GM23338 (cell line): ENCODE measurements at regions not wholly inside any gene's neighbourhood (a gene's known extent, or its start where the extent isn't known, plus 50 kb on each side); places are given as distances from the start of the nearest gene placed in this dataset.

ENCODE experiments used
- ATAC-seq: fragments of 200-7000 bp; cut with Tn5 transposase; 3 replicates; pipeline ENCODE4 v1.9.1; 2020
- DNase-seq: peaks from one replicate; pipeline ENCODE4 v3.0.0-alpha.2; 2015; ENCODE audit warnings: low spot score
- H2AFZ ChIP-seq: fragments of 200-600 bp; sonication (generic); 2 replicates; pipeline ENCODE4 v1.8.0; 2016; ENCODE audit warnings: antibody characterized with exemption, mild to moderate bottlenecking, moderate library complexity
- H3F3A ChIP-seq: fragments of 200-600 bp; sonication (generic); replicated peaks from 2 replicates; pipeline ENCODE4 v1.8.0; 2017; ENCODE audit warnings: antibody characterized with exemption, mixed run types, low read depth
- H3K27ac ChIP-seq: fragments of 200-600 bp; sonication (generic); 2 replicates; pipeline ENCODE4 v1.6.1; 2016; ENCODE audit warnings: low read depth
- H3K27me3 ChIP-seq: fragments of 200-600 bp; sonication (generic); 2 replicates; pipeline ENCODE4 v1.8.0; 2016; ENCODE audit warnings: mild to moderate bottlenecking, mixed run types, moderate library complexity; ENCODE audit not compliant: insufficient read depth
- H3K36me3 ChIP-seq: fragments of 200-600 bp; sonication (generic); 2 replicates; pipeline ENCODE4 v1.8.0; 2016; ENCODE audit warnings: mild to moderate bottlenecking; ENCODE audit not compliant: insufficient read depth
- H3K4me1 ChIP-seq: fragments of 200-600 bp; sonication (generic); 2 replicates; pipeline ENCODE4 v1.8.0; 2016; ENCODE audit warnings: mild to moderate bottlenecking, moderate library complexity; ENCODE audit not compliant: insufficient read depth
- H3K4me2 ChIP-seq: fragments of 200-600 bp; sonication (generic); 2 replicates; pipeline ENCODE4 v1.7.1; 2017; ENCODE audit warnings: mixed run types
- H3K4me3 ChIP-seq: fragments of 200-600 bp; sonication (generic); 2 replicates; pipeline ENCODE4 v1.6.1; 2016; ENCODE audit warnings: mixed run types
- H3K79me2 ChIP-seq: fragments of 200-600 bp; sonication (generic); replicated peaks from 2 replicates; pipeline ENCODE4 v1.8.0; 2017; ENCODE audit warnings: mild to moderate bottlenecking; ENCODE audit not compliant: insufficient read depth
- H3K9me2 ChIP-seq: fragments of 200-600 bp; sonication (generic); 2 replicates; pipeline ENCODE4 v1.8.0; 2017; ENCODE audit not compliant: insufficient read depth
- H4K20me1 ChIP-seq: fragments of 200-600 bp; sonication (generic); replicated peaks from 2 replicates; pipeline ENCODE4 v1.8.0; 2017; ENCODE audit warnings: mild to moderate bottlenecking; ENCODE audit not compliant: insufficient read depth
- H3K27ac Mint-ChIP-seq: 2 replicates; pipeline ENCODE4 v1.8.0; 2020; ENCODE audit warnings: inconsistent platforms, mild to moderate bottlenecking, moderate library complexity, mixed read lengths
- H3K27me3 Mint-ChIP-seq: 3 replicates; pipeline ENCODE4 v1.8.0; 2022; ENCODE audit warnings: low read depth, mild to moderate bottlenecking, moderate library complexity, mixed read lengths, inconsistent platforms; ENCODE audit not compliant: insufficient read depth, poor library complexity
- H3K36me3 Mint-ChIP-seq: 3 replicates; pipeline ENCODE4 v1.8.0; 2021; ENCODE audit warnings: low read depth, mild to moderate bottlenecking, inconsistent platforms, moderate library complexity, mixed read lengths
- H3K4me1 Mint-ChIP-seq: 3 replicates; pipeline ENCODE4 v1.8.0; 2020; ENCODE audit warnings: mild to moderate bottlenecking, inconsistent platforms, mixed read lengths
- H3K4me3 Mint-ChIP-seq: 3 replicates; pipeline ENCODE4 v1.8.0; 2021; ENCODE audit warnings: moderate library complexity, mild to moderate bottlenecking, inconsistent platforms, mixed read lengths
- H3K9me3 Mint-ChIP-seq: 3 replicates; pipeline ENCODE4 v1.8.0; 2020; ENCODE audit warnings: moderate library complexity, mild to moderate bottlenecking, inconsistent platforms, mixed read lengths
- CREB1 ChIP-seq: fragments of 250-450 bp; sonication (Bioruptor Pico); IDR thresholded peaks from 2 replicates; pipeline ENCODE4 v1.5.0; 2020; ENCODE audit warnings: low read depth, mild to moderate bottlenecking, moderate library complexity
- EZH2 ChIP-seq: fragments of 200-600 bp; sonication (generic); IDR thresholded peaks from one replicate; pipeline ENCODE4 v1.8.0; 2017; ENCODE audit warnings: antibody characterized with exemption, mild to moderate bottlenecking, low read depth; ENCODE audit not compliant: unreplicated experiment
- EZH2phosphoT487 ChIP-seq: fragments of 200-600 bp; sonication (generic); IDR thresholded peaks from one replicate; pipeline ENCODE4 v1.8.1; 2018; ENCODE audit warnings: antibody characterized with exemption; ENCODE audit not compliant: unreplicated experiment
- JUNB ChIP-seq: IDR thresholded peaks from one replicate; pipeline ENCODE4 v1.6.1; 2016; ENCODE audit warnings: antibody characterized with exemption; ENCODE audit not compliant: unreplicated experiment
- STAT1 ChIP-seq: IDR thresholded peaks from one replicate; pipeline ENCODE4 v1.6.1; 2016; ENCODE audit warnings: antibody characterized with exemption; ENCODE audit not compliant: unreplicated experiment
- ZNF114 ChIP-seq: fragments of 250-450 bp; sonication (Bioruptor Pico); IDR thresholded peaks from 2 replicates; pipeline ENCODE4 v1.5.0; 2020; ENCODE audit warnings: mild to moderate bottlenecking, moderate library complexity
- ZNF331 ChIP-seq: fragments of 250-450 bp; sonication (Bioruptor Pico); IDR thresholded peaks from 2 replicates; pipeline ENCODE4 v1.5.0; 2020; ENCODE audit warnings: low read depth, mild to moderate bottlenecking, moderate library complexity
- TF ChIP-seq, protein P1 (sequence below): IDR thresholded peaks from one replicate; pipeline ENCODE4 v1.6.1; 2018; ENCODE audit warnings: antibody characterized with exemption; ENCODE audit not compliant: unreplicated experiment
- TF ChIP-seq, protein P2 (sequence below): IDR thresholded peaks from 2 replicates; pipeline ENCODE4 v1.6.1; 2016; ENCODE audit warnings: antibody characterized with exemption

DNA sequence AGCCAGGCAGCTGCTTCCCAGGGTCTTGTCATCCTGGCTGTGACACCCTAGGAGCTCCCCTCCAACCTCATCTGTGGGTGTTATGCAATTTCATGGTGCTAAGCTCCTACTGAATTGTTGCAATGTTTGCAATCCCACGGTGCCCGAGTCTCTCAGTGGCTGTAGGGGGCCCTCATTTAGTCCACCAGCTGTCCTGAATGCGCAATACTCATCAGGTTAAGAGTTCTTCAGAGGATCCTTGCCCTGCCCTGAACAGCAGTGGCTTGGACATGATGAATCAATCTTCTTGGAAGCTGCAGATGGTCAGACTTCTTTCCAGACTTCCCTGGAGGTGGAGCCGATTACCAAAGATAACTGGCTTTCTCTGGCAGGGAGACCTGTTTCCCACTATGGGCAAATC lies 584.1 kb downstream of the CCDC171 start:
- H3K79me2 ChIP-seq = no peaks in the 10 kb centered on the region
- H3K4me3 Mint-ChIP-seq = no peak overlapping the region
- no peaks in the 10 kb centered on the region for H3K9me2 ChIP-seq
- H3K36me3 Mint-ChIP-seq = no peaks in the 10 kb centered on the region
- H3K9me3 Mint-ChIP-seq = no peaks in the 10 kb centered on the region
- no peak overlapping the region for H2AFZ ChIP-seq
- peaks cover 11% of the 10 kb centered on the region; the same call in 2 of the 3 replicates for H3K4me1 Mint-ChIP-seq
- no peaks in the 10 kb centered on the region for H4K20me1 ChIP-seq
- H3K4me2 ChIP-seq = no peak overlapping the region
- H3K4me1 ChIP-seq = no peaks in the 10 kb centered on the region
- H3K27ac Mint-ChIP-seq = no peak overlapping the region
- H3K36me3 ChIP-seq = no peaks in the 10 kb centered on the region
- ATAC-seq = no peak
- no peak for DNase-seq
- H3K27me3 ChIP-seq = no peaks in the 10 kb centered on the region
- TF ChIP-seq, protein P1, sequence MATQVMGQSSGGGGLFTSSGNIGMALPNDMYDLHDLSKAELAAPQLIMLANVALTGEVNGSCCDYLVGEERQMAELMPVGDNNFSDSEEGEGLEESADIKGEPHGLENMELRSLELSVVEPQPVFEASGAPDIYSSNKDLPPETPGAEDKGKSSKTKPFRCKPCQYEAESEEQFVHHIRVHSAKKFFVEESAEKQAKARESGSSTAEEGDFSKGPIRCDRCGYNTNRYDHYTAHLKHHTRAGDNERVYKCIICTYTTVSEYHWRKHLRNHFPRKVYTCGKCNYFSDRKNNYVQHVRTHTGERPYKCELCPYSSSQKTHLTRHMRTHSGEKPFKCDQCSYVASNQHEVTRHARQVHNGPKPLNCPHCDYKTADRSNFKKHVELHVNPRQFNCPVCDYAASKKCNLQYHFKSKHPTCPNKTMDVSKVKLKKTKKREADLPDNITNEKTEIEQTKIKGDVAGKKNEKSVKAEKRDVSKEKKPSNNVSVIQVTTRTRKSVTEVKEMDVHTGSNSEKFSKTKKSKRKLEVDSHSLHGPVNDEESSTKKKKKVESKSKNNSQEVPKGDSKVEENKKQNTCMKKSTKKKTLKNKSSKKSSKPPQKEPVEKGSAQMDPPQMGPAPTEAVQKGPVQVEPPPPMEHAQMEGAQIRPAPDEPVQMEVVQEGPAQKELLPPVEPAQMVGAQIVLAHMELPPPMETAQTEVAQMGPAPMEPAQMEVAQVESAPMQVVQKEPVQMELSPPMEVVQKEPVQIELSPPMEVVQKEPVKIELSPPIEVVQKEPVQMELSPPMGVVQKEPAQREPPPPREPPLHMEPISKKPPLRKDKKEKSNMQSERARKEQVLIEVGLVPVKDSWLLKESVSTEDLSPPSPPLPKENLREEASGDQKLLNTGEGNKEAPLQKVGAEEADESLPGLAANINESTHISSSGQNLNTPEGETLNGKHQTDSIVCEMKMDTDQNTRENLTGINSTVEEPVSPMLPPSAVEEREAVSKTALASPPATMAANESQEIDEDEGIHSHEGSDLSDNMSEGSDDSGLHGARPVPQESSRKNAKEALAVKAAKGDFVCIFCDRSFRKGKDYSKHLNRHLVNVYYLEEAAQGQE = no peak
- no peak overlapping the region for H3K4me3 ChIP-seq
- no peaks in the 10 kb centered on the region for H3F3A ChIP-seq
- peaks cover 7% of the 10 kb centered on the region for H3K27me3 Mint-ChIP-seq
- no peak overlapping the region for H3K27ac ChIP-seq

DNA sequence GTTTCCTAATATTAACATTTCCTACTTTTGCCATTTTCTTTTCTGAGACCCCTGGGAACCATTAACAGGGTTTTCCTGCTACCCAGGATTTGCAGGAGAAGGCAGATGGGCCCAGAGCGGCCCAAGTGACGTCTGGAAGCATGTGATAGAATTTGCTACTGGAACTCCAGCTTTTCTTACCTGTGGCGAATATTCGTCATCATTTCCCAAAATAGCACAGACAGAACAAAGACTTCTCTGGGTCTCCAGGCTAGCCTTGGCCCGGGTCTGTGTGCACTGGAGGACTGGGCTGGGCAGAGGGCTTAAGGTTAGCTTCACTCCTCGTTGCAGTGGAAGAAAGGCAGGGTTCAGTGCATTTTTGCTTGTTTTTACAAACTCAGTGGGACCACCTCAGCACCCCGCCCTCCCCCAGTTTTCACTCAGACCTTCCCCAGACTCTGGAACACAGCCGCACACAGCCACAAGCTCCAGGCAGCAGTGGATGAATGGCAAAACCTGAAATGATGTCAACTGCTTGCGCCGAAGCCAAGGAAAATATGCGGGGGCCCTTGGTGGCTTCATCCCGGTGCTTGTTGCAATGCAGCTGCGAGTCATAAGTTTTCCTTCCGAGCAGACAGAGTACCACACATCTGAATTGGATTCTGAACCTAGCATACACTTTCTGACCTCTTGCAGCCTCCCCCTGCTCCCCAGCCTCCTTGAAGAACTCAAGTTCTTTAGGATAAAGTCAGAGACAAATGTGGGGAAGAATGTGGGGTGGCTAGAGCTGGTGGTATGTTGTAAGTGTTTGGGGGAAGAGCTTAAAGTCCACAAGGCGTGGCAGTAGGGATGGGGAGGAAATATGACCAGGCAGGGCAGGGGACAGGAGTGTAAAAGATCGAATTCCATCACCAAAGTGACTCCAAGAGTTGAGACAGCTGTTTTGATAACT lies 586.0 kb downstream of the CCDC171 start:
- Histone ChIP-seq H3K4me3 (no peak overlapping the region), H3K4me1 (no peaks in the 10 kb centered on the region), H3K9me2 (no peaks in the 10 kb centered on the region), H3K4me2 (no peak overlapping the region), H3K79me2 (no peaks in the 10 kb centered on the region), H3F3A (no peaks in the 10 kb centered on the region), H2AFZ (peak overlapping the region; percentile 56; the same call in 1 of the 2 replicates), H3K36me3 (no peaks in the 10 kb centered on the region), H3K27me3 (no peaks in the 10 kb centered on the region), H3K27ac (no peak overlapping the region), H4K20me1 (no peaks in the 10 kb centered on the region)
- H3K4me3 Mint-ChIP-seq = no peak overlapping the region
- ATAC-seq = no peak
- peak overlapping the region; percentile 32; the same call in 1 of the 2 replicates for H3K27ac Mint-ChIP-seq
- H3K4me1 Mint-ChIP-seq = peaks cover 11% of the 10 kb centered on the region; the same call in 2 of the 3 replicates
- no peak for DNase-seq
- H3K9me3 Mint-ChIP-seq = no peaks in the 10 kb centered on the region
- H3K36me3 Mint-ChIP-seq = no peaks in the 10 kb centered on the region
- H3K27me3 Mint-ChIP-seq = peaks cover 5% of the 10 kb centered on the region
- TF ChIP-seq CREB1 (CRISPR knock-in tag) (no peak), EZH2phosphoT487 (no peak), STAT1 (no peak), ZNF114 (CRISPR knock-in tag) (no peak), ZNF331 (CRISPR knock-in tag) (no peak), JUNB (no peak), EZH2 (no peak)
- TF ChIP-seq, protein P2, sequence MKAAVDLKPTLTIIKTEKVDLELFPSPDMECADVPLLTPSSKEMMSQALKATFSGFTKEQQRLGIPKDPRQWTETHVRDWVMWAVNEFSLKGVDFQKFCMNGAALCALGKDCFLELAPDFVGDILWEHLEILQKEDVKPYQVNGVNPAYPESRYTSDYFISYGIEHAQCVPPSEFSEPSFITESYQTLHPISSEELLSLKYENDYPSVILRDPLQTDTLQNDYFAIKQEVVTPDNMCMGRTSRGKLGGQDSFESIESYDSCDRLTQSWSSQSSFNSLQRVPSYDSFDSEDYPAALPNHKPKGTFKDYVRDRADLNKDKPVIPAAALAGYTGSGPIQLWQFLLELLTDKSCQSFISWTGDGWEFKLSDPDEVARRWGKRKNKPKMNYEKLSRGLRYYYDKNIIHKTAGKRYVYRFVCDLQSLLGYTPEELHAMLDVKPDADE = no peak
- TF ChIP-seq, protein P1 = no peak
